Activated naive CD4-positive, alpha-beta T cell treated with anti-CD3 and anti-CD28 coated beads, Interleukin-2, amount 10 ng/mL, durations not matched to agents 7 days and 5 days (primary cell): ENCODE measurements at regions not wholly inside any gene's neighbourhood (a gene's known extent, or its start where the extent isn't known, plus 50 kb on each side); places are given as distances from the start of the nearest gene placed in this dataset.
"Not testable (repeated sequence)": the region's sequence is repeated elsewhere in the genome, so short reads cannot be mapped to it uniquely, and the experiment has no call there.

ENCODE experiments used
- CTCF ChIA-PET: fragments of 350-600 bp; sonication (Branson Sonifier 250); formaldehyde crosslinking; loops from one replicate; lab custom pipeline; 2021; ENCODE audit warnings: antibody characterized with exemption; lab: Charles Lee
- DNase-seq: peaks from one replicate; pipeline ENCODE4 v3.0.0-alpha.2; 2020
- H3K27ac Mint-ChIP-seq: one replicate; pipeline ENCODE4 v1.8.0; 2021; ENCODE audit warnings: mild to moderate bottlenecking, moderate library complexity, mixed read lengths
- H3K27me3 Mint-ChIP-seq: one replicate; pipeline ENCODE4 v1.8.0; 2021; ENCODE audit warnings: mild to moderate bottlenecking, mixed read lengths
- H3K36me3 Mint-ChIP-seq: one replicate; pipeline ENCODE4 v1.8.0; 2021; ENCODE audit warnings: mixed read lengths
- H3K4me1 Mint-ChIP-seq: one replicate; pipeline ENCODE4 v1.8.0; 2021; ENCODE audit warnings: mixed read lengths
- H3K4me3 Mint-ChIP-seq: one replicate; pipeline ENCODE4 v1.8.0; 2021; ENCODE audit warnings: mild to moderate bottlenecking, moderate library complexity, mixed read lengths
- H3K9me3 Mint-ChIP-seq: one replicate; pipeline ENCODE4 v1.8.0; 2021; ENCODE audit warnings: mixed read lengths

DNA sequence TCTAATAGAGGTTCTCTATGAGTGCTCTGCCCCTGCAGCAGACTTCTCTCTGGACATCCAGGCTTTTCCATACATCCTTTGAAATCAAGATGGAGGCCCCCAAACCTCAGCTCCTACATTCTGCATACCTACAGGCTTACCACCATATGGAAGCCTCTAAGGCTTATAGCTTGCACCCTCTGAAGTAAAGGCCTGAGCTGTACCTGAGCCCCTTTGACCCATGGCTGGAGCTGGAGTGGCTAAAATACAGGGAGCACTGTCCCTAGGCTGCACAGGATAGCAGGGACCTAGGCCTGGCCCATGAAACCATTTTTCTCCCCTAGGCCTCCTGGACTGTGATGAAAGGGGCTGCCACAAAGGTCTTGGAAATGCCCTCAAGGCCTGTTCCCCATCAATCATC, 1086.1 kb upstream of the MIR17HG start:
- H3K36me3 Mint-ChIP-seq: no peaks in the 10 kb centered on the region
- peaks cover 8% of the 10 kb centered on the region for H3K9me3 Mint-ChIP-seq
- H3K27ac Mint-ChIP-seq: no peak overlapping the region
- no peak overlapping the region for H3K4me3 Mint-ChIP-seq
- CTCF ChIA-PET: no interaction called here
- no peaks in the 10 kb centered on the region for H3K27me3 Mint-ChIP-seq
- DNase-seq: no peak
- no peaks in the 10 kb centered on the region for H3K4me1 Mint-ChIP-seq

DNA sequence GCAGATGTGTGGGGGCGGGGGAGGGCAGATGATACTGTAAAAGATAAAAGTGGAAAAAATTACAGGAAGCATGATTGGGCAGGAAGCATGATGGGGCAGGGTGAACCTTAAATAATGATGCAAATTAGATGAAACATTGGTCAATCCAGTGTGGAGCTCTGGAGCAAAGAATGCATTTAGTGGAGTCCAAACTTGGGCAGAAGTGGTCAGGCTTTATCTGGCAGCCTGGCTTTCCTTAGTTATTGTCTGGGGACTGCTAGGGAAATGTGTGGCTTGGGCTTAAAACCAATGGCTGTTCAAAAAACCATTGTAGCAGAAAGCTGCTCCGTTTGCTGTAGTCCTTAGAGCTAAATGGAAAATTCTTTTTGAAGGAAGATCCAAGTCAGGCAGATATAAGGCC, 1077.3 kb upstream of the MIR17HG start:
- H3K36me3 Mint-ChIP-seq: no peaks in the 10 kb centered on the region
- no peaks in the 10 kb centered on the region for H3K4me1 Mint-ChIP-seq
- CTCF ChIA-PET: no interaction called here
- DNase-seq: no peak
- peaks cover 20% of the 10 kb centered on the region for H3K9me3 Mint-ChIP-seq
- H3K27me3 Mint-ChIP-seq: no peaks in the 10 kb centered on the region
- no peak overlapping the region for H3K4me3 Mint-ChIP-seq
- no peak overlapping the region for H3K27ac Mint-ChIP-seq

DNA sequence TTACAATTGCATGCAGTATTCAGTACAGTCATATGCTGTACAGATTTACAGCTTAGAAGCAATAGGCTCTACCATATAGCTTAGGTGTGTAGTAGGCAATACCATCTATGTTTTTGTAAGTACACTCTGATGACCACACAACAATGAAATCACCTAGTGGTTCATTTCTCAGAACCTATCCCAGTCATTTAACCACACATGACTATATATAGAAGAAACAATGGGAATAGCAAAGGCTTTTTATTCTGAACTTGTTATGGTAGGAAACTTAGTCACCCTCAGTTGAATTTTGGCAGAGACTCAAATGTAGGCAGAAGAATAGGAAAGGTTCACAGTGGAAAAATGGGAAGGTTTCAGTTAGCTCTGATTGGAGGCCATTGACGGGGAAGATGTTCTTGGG, 1075.1 kb upstream of the MIR17HG start:
- no peaks in the 10 kb centered on the region for H3K27me3 Mint-ChIP-seq
- CTCF ChIA-PET: no interaction called here
- DNase-seq: no peak
- H3K27ac Mint-ChIP-seq: no peak overlapping the region
- H3K4me1 Mint-ChIP-seq: no peaks in the 10 kb centered on the region
- H3K4me3 Mint-ChIP-seq: no peak overlapping the region
- H3K36me3 Mint-ChIP-seq: no peaks in the 10 kb centered on the region
- peaks cover 19% of the 10 kb centered on the region for H3K9me3 Mint-ChIP-seq

DNA sequence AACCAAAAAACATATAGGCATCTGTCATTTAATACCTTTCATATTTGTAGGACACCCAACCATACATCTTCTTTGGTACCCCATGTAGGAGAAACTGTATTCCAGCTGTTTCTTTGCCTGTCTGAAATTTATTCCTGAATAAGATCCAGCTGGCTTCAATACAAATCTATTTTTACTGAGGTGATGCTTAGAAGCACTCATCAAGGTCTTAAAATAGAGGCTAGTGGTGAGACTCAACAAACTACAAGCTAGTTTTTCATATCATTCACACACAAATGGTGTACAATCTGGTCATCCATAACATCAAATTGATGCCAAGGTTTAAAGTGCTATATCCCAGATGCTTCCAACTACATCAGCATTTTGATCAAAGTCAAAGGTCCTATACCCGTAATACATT, 1071.3 kb upstream of the MIR17HG start:
- Mint-ChIP-seq H3K27ac (no peak overlapping the region), H3K27me3 (no peaks in the 10 kb centered on the region), H3K36me3 (no peaks in the 10 kb centered on the region), H3K4me3 (no peak overlapping the region), H3K4me1 (no peaks in the 10 kb centered on the region), H3K9me3 (peaks cover 10% of the 10 kb centered on the region)
- CTCF ChIA-PET: no interaction called here
- no peak for DNase-seq

DNA sequence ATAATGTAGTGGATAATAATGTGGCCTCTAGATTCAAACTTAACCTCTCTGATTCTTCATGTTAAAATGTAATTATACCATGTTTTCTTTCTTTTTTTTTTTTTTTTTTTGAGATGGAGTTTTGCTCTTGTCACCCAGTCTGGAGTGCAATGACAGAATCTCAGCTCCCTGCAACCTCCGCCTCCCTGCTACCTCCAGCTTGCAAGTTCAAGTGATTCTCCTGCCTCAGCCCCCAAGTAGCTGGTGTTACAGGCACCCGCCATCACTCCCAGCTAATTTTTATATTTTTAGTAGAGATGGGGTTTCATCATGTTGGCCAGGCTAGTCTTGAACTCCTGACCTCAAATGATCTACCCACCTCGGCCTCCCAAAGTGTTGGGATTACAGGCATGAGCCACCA, 1069.3 kb upstream of the MIR17HG start:
- H3K4me3 Mint-ChIP-seq, DNase-seq, H3K9me3 Mint-ChIP-seq, H3K36me3 Mint-ChIP-seq, H3K4me1 Mint-ChIP-seq, CTCF ChIA-PET, H3K27ac Mint-ChIP-seq, H3K27me3 Mint-ChIP-seq: not testable (repeated sequence)

DNA sequence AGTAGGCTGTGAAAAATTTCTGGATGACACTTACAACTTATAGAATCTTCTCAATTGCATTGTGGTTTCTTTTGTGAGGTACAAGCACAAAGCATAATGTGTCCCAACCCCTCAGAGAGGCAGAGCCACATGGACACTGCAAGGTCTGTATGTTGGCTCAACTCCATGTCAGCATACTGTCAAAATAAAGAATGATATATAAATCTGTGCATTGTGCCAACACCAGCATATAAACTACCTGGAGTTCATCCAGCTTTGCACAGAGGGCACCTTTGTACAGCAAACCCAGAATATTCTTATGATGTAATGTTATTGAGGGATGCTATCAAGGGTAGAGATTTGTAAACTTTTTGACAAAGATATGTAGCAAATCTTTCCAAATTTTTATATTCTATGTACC, 1065.8 kb upstream of the MIR17HG start:
- no peak overlapping the region for H3K4me3 Mint-ChIP-seq
- CTCF ChIA-PET: no interaction called here
- H3K4me1 Mint-ChIP-seq: no peaks in the 10 kb centered on the region

DNA sequence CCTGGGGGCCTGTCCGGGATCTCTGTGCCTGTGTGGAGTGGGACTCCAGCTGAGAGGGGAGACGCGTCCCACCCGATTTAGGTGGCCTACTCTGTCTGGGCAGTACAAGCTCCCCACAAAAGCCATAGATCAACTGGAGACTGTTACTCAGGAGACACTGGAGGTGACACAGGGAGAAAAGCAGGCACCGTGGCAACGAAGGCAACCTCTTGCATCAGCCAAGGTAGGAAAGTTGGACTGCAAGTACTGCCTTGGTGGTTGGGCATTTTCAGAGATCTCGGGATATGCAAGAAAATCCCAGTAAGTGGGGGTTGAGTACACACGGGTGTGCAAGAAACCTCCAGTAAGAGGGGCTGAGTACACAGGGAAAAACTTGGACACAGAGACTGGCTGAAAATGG, 1060.0 kb upstream of the MIR17HG start:
- Mint-ChIP-seq H3K4me1 (no peaks in the 10 kb centered on the region), H3K9me3 (peaks cover 23% of the 10 kb centered on the region), H3K4me3 (no peak overlapping the region), H3K27me3 (no peaks in the 10 kb centered on the region), H3K36me3 (no peaks in the 10 kb centered on the region), H3K27ac (no peak overlapping the region)
- CTCF ChIA-PET: no interaction called here
- DNase-seq: no peak

More for the DNA sequence above, 1065.8 kb upstream of the MIR17HG start:
- H3K36me3 Mint-ChIP-seq: no peaks in the 10 kb centered on the region
- H3K9me3 Mint-ChIP-seq: no peaks in the 10 kb centered on the region
- no peak overlapping the region for H3K27ac Mint-ChIP-seq
- H3K27me3 Mint-ChIP-seq: no peaks in the 10 kb centered on the region
- no peak for DNase-seq

DNA sequence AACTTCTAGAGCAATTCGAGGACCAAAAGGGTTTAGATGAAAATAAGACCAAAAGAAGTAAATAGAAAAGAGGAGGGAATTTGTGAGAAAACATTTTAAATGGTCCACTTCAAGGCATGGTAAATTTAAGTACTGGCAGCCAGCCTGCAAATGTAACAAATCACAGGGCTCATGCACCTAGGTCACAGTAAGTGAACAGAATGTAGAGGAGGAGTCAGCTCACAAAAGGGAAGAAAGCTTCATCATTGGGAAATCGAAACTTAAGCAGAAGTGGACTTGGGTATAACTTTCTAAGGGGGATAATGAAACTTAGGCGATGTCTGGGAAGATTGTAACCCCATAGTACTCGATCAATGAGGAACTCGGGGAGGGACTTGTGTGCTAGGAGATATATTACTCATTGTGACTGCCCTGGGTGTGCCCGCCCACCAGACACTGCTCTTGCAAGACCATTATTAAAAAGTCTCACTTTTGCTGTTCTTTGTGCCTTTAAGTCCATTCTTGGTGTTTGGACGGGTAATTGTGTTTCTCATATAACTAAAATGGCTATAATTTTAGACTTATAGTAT, 1053.6 kb upstream of the MIR17HG start:
- H3K36me3 Mint-ChIP-seq: no peaks in the 10 kb centered on the region
- H3K4me1 Mint-ChIP-seq: no peaks in the 10 kb centered on the region
- DNase-seq: no peak
- peaks cover 13% of the 10 kb centered on the region for H3K9me3 Mint-ChIP-seq
- H3K4me3 Mint-ChIP-seq: no peak overlapping the region
- CTCF ChIA-PET: no interaction called here
- no peaks in the 10 kb centered on the region for H3K27me3 Mint-ChIP-seq
- no peak overlapping the region for H3K27ac Mint-ChIP-seq

DNA sequence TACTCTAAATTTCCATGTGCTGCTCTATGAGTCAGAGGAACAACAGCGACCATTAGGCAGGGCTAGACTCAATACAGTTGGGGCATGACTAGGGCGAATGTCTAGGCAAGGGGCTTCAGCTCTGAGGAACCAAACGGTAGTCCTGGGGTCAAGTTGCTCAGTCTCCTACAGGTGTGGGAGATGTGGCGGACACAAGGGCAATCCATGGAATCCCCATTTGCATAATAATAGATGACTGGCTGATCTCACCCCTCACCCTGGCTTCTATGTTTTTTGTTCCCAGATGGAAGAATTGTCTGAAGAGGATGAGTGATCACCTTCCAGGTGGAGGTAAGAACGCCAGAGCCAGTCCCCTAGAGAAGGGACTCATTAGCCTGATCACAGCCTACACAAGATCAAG, 1048.2 kb upstream of the MIR17HG start:
- no peaks in the 10 kb centered on the region for H3K27me3 Mint-ChIP-seq
- no peaks in the 10 kb centered on the region for H3K4me1 Mint-ChIP-seq
- peaks cover 2% of the 10 kb centered on the region for H3K9me3 Mint-ChIP-seq
- CTCF ChIA-PET: no interaction called here
- H3K36me3 Mint-ChIP-seq: no peaks in the 10 kb centered on the region
- no peak overlapping the region for H3K4me3 Mint-ChIP-seq
- no peak overlapping the region for H3K27ac Mint-ChIP-seq
- DNase-seq: no peak

DNA sequence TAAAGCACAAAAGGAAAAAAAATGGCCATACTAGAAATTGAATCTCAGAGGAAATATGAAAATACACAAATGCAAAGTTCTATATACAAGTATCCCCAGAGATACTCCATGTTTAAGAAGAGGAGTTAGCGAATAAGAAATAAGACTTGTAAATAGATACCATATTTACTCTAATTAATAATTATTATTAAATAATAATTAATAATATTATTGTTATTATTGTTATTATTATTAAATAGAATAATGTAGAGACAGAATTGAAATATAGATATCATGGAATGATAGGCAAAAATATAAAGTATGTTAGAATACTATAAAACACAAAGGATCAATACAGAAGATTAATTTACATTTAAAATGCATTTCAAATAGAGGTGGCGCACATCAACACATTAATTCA, 1047.5 kb upstream of the MIR17HG start:
- no peaks in the 10 kb centered on the region for H3K4me1 Mint-ChIP-seq
- no peaks in the 10 kb centered on the region for H3K36me3 Mint-ChIP-seq
- no peak overlapping the region for H3K4me3 Mint-ChIP-seq
- CTCF ChIA-PET: no interaction called here
- no peak for DNase-seq
- no peak overlapping the region for H3K27ac Mint-ChIP-seq
- H3K9me3 Mint-ChIP-seq: peaks cover 2% of the 10 kb centered on the region
- H3K27me3 Mint-ChIP-seq: no peaks in the 10 kb centered on the region

DNA sequence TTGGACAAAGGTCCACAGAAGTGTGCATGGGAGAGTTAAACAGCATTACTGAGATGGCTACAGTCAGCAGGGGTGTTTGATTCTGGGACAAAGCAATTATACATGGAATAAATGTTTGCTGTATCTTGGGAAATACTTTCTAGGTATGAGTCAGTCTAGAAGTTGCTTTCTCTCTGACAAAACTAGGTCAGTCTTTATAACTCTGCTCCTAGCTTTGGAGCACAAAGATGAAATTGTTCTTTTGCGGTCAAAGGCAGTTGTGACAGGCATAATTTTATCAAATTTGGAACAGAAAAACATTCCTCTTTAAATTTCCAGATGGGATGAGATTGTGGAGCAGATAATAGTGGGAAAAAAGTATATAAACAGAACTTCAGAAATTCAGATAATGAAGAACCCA, 1045.4 kb upstream of the MIR17HG start:
- Mint-ChIP-seq H3K4me1 (no peaks in the 10 kb centered on the region), H3K4me3 (no peak overlapping the region)

DNA sequence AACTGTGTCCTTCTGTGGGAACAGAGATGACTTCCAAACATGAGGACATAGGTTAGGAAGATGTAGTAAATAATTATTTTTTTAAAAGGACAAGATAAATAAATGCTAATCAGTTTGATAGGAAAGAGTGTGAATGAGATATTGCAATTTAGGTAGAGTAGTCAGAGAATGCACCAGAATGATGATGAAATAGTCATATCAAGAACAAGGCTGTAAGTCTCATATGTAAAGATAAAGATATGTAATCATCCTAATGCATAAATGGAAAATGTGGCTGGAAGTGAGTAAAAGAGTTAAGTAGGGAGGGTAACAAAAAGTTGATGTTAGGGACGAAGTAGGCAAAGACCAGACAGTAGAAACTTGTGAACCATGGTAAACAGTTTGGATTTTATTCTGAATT, 1041.7 kb upstream of the MIR17HG start:
- Mint-ChIP-seq H3K27me3 (no peaks in the 10 kb centered on the region), H3K9me3 (peaks cover 5% of the 10 kb centered on the region), H3K36me3 (no peaks in the 10 kb centered on the region), H3K27ac (no peak overlapping the region), H3K4me1 (no peaks in the 10 kb centered on the region), H3K4me3 (no peak overlapping the region)
- no peak for DNase-seq
- CTCF ChIA-PET: no interaction called here

More for the DNA sequence above, 1045.4 kb upstream of the MIR17HG start:
- Mint-ChIP-seq H3K36me3 (no peaks in the 10 kb centered on the region), H3K27ac (no peak overlapping the region), H3K9me3 (peaks cover 4% of the 10 kb centered on the region), H3K27me3 (no peaks in the 10 kb centered on the region)
- no peak for DNase-seq
- CTCF ChIA-PET: no interaction called here

DNA sequence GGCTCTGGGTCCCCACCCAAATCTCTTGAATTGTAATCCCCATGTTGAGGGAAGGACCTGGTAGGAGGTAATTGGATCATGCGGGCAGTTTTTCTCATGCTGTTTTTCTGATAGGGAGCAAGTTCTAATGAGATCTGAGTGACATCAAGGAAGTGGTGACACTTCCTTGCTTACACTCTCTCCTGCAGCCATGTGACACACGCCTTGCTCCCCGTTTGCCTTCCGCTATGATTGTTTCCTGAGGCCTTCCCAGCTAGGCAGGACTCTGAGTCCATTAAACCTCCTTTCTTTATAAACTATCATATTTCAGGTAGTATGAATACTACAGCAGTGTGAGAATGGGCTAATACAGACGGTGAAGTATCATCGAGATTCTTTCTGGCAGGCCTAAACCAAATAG, 1040.4 kb upstream of the MIR17HG start:
- Mint-ChIP-seq H3K4me3 (no peak overlapping the region), H3K4me1 (no peaks in the 10 kb centered on the region), H3K9me3 (peaks cover 9% of the 10 kb centered on the region), H3K27ac (no peak overlapping the region), H3K27me3 (no peaks in the 10 kb centered on the region), H3K36me3 (no peaks in the 10 kb centered on the region)
- CTCF ChIA-PET: no interaction called here
- DNase-seq: no peak

DNA sequence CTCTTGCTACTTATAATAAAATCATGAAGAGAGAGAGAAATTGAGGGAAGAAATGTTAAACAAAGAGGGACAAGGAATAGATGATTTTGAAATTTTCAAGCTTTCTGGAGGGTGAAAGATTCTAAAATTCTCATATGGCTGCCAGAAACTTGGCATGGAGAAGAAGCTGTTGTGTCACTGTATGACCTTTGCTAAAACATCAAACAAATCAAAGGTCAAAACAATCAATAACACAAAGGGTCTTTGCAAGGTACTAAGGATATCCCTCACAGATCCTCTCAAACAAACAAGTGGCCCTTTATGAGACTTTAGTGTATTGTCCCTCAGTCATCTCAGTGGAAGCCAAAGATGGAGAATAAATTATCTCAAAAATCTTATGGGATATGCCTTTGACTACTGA, 1039.2 kb upstream of the MIR17HG start:
- Mint-ChIP-seq H3K9me3 (peaks cover 11% of the 10 kb centered on the region), H3K36me3 (no peaks in the 10 kb centered on the region), H3K4me1 (no peaks in the 10 kb centered on the region), H3K27me3 (no peaks in the 10 kb centered on the region), H3K27ac (no peak overlapping the region), H3K4me3 (no peak overlapping the region)
- no peak for DNase-seq
- CTCF ChIA-PET: no interaction called here

DNA sequence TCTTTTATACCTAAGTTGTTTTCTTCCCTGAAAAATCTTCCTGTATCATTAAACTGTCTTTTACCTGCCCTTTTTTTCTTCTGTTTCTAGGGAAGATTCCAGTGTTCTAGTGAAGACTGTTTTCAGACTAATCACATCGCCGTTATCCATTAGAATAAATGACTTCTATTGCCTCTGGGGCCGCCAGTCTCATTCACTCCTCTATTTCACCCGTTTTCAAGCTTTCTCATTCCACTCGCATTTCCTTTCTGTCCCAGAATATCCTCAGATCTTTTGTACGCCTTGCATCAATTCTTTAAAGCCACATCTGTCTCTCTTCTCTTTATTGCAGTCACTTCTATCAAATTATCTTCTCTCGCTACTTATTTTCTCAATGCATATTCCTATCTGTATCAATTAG, 1035.6 kb upstream of the MIR17HG start:
- Mint-ChIP-seq H3K27ac (no peak overlapping the region), H3K4me1 (no peaks in the 10 kb centered on the region), H3K9me3 (peaks cover 12% of the 10 kb centered on the region), H3K36me3 (no peaks in the 10 kb centered on the region), H3K27me3 (no peaks in the 10 kb centered on the region), H3K4me3 (no peak overlapping the region)
- DNase-seq: no peak
- CTCF ChIA-PET: no interaction called here

DNA sequence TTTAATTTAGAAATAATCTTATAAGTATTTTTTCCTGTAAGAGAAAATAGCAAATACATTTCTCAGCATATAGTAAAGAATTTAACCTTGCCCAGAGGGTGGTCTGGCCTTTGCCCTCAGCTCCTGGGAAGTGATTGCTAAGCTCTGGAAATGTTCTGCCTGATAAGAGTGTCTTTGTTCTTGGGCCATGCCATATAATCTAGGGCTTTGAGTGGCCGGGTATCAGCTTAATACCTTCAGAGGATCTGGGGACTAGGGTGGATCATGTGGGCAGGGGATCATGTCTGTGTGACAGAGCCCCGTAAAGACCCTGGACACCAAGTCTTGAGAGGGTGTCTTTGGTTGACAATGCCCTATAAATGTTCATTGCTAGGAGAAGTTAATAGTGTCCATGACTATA, 1032.4 kb upstream of the MIR17HG start:
- no peak for DNase-seq
- Mint-ChIP-seq H3K4me3 (no peak overlapping the region), H3K9me3 (peaks cover 9% of the 10 kb centered on the region), H3K36me3 (no peaks in the 10 kb centered on the region), H3K4me1 (no peaks in the 10 kb centered on the region), H3K27me3 (no peaks in the 10 kb centered on the region), H3K27ac (no peak overlapping the region)
- CTCF ChIA-PET: interaction anchor here (0.6 to 0.7 kb wide), 2 partner anchors 49 to 1435 kb away, joined by 3 to 5 read pairs; no protein-coding TSS in a partner anchor
